ENCODE measurements at regions not wholly inside any gene's neighbourhood (a gene's known extent, or its start where the extent isn't known, plus 50 kb on each side); places are given as distances from the start of the nearest gene placed in this dataset.

GRCh38 chr3:162250782-162251181, 754.2 kb downstream of the OTOL1 start:
- Histone ChIP-seq H3K9me3 (peaks cover 0 to under 1% (median 0%) of the 10 kb centered on the region in 4 donors), H3K36me3 (no peaks in the 10 kb centered on the region), H3K4me1 (no peaks in the 10 kb centered on the region), H3K4me3 (no peak overlapping the region), H3K27ac (no peak overlapping the region), H3K27me3 (no peaks in the 10 kb centered on the region)
- TF ChIP-seq EP300 (IDR thresholded peaks at IDR 0.05) (no peak), POLR2A (IDR thresholded peaks at IDR 0.05) (no peak), CTCF (IDR thresholded peaks at IDR 0.05) (no peak), POLR2AphosphoS5 (IDR thresholded peaks at IDR 0.05) (no peak)
- DNase-seq, result no peak
- 63 to 89% (median 79%) methylated on average over 1 of the region's 1 CpG for WGBS, 5 donors
- intact Hi-C loops (cut with DNase I; ENCODE audit: low total_unique reads), result no loop called here

DNA sequence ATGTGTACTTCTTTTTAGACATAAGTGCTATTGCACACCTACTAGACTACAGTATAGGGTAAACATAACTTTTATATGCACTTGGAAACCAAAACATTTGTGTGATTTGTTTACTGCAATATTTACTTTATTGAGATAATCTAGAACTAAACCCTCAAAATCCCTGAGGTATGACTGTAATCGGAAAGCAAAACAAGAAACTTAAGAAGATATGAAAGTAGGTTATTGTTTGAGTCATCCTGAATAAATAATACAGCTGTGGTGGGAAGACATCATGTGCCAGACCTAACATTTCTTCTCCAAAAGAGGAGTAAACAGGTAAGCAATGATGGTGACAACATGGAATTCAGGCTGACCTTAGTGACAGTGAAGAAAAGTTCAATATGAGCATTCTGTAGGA, 765.5 kb downstream of the OTOL1 start:
- H3K27me3 ChIP-seq, result no peaks in the 10 kb centered on the region
- no peak for DNase-seq
- H3K36me3 ChIP-seq, result no peaks in the 10 kb centered on the region
- H3K4me3 ChIP-seq, result no peak overlapping the region
- no peaks in the 10 kb centered on the region for H3K4me1 ChIP-seq
- no peak for TF ChIP-seq POLR2A (IDR thresholded peaks at IDR 0.05)
- TF ChIP-seq EP300 (IDR thresholded peaks at IDR 0.05), result no peak
- no peak for TF ChIP-seq CTCF (IDR thresholded peaks at IDR 0.05)
- TF ChIP-seq POLR2AphosphoS5 (IDR thresholded peaks at IDR 0.05), result no peak
- intact Hi-C loops (cut with DNase I; ENCODE audit: low total_unique reads), result no loop called here
- no peaks in the 10 kb centered on the region for H3K9me3 ChIP-seq
- 50 to 76% (median 75%) methylated on average over 1 of the region's 1 CpG for WGBS, 5 donors
- no peak overlapping the region for H3K27ac ChIP-seq

DNA sequence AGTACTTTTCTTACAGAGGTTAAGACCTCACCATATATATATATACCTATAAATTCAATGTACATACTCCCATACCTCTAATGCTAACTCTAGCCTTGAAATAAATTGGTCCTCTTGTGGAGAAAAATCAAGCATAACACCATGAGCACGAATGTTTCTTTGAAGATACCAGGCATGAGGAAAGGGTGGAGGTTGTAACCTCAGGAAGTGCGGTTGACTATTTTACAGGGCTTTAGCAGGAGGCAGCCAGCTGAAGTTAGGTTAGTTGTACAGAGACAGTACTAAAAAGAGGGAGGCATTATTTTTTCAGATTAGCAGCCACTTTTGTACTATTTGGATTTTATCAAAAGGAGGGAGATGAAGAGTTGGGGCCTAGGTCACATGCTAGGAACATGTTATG, 767.0 kb downstream of the OTOL1 start:
- intact Hi-C loops (cut with DNase I; ENCODE audit: low total_unique reads), result no loop called here
- WGBS, 5 donors, result 68 to 78% (median 73%) methylated on average over 2 of the region's 2 CpGs

GRCh38 chr3:162269636-162270458, 773.2 kb downstream of the OTOL1 start:
- TF ChIP-seq POLR2A (IDR thresholded peaks at IDR 0.05), result no peak
- no peak overlapping the region for H3K27ac ChIP-seq
- 57 to 68% (median 64%) methylated on average over 9 of the region's 9 CpGs for WGBS, 5 donors
- no peak for DNase-seq
- H3K36me3 ChIP-seq, result no peaks in the 10 kb centered on the region
- intact Hi-C loops (cut with DNase I; ENCODE audit: low total_unique reads), result no loop called here
- H3K9me3 ChIP-seq, result no peaks in the 10 kb centered on the region
- no peaks in the 10 kb centered on the region for H3K27me3 ChIP-seq
- H3K4me1 ChIP-seq, result no peaks in the 10 kb centered on the region
- H3K4me3 ChIP-seq, result no peak overlapping the region

More for the DNA sequence above, 767.0 kb downstream of the OTOL1 start:
- no peaks in the 10 kb centered on the region for H3K4me1 ChIP-seq
- DNase-seq, result no peak
- H3K36me3 ChIP-seq, result no peaks in the 10 kb centered on the region
- H3K27me3 ChIP-seq, result no peaks in the 10 kb centered on the region
- no peak for TF ChIP-seq POLR2A (IDR thresholded peaks at IDR 0.05)
- TF ChIP-seq POLR2AphosphoS5 (IDR thresholded peaks at IDR 0.05), result no peak
- H3K9me3 ChIP-seq, result no peaks in the 10 kb centered on the region
- no peak overlapping the region for H3K27ac ChIP-seq
- no peak overlapping the region for H3K4me3 ChIP-seq

DNA sequence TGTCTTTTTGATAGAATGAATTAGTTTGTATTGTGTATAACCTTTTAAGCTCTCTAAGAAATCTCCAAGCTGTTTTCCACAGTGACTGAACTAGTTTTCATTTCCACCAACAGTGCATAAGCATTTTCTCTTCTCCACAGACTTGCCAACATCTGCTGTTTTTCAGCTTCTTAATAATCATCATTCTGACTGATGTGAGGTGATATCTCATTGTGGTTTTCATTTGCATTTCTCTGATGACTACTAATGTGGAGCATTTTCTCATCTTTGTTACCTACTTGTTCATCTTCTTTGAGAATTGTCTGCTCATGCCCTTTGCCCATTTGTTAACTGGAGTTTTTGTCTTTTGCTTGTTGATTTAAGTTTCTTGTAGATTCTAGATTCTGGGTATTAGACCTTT, 777.5 kb downstream of the OTOL1 start:
- TF ChIP-seq CTCF (IDR thresholded peaks at IDR 0.05) (no peak), EP300 (IDR thresholded peaks at IDR 0.05) (no peak), POLR2AphosphoS5 (IDR thresholded peaks at IDR 0.05) (no peak), POLR2A (IDR thresholded peaks at IDR 0.05) (no peak)
- Histone ChIP-seq H3K9me3 (no peaks in the 10 kb centered on the region), H3K36me3 (no peaks in the 10 kb centered on the region), H3K27me3 (no peaks in the 10 kb centered on the region), H3K4me1 (no peaks in the 10 kb centered on the region), H3K27ac (no peak overlapping the region), H3K4me3 (no peak overlapping the region)
- DNase-seq, result no peak
- intact Hi-C loops (cut with DNase I; ENCODE audit: low total_unique reads), result no loop called here
